Neural cell (in vitro differentiated cells): ENCODE measurements at regions not wholly inside any gene's neighbourhood (a gene's known extent, or its start where the extent isn't known, plus 50 kb on each side); places are given as distances from the start of the nearest gene placed in this dataset.

Experiments
- H2AFZ ChIP-seq: fragments of 200-600, 300-800 bp; sonication (generic), shearing (Covaris generic); 2 replicates; pipeline ENCODE4 v1.6.0; 2014; ENCODE audit warnings: low read depth, mild to moderate bottlenecking, antibody characterized with exemption, low read length, moderate library complexity
- H3F3A ChIP-seq: fragments of 200-600 bp; shearing (Covaris generic); 2 replicates; pipeline ENCODE4 v1.6.1; 2016; ENCODE audit warnings: mild to moderate bottlenecking, moderate library complexity, mixed read lengths, antibody characterized with exemption, low read length; ENCODE audit not compliant: insufficient read depth, poor library complexity, severe bottlenecking
- H3K27ac ChIP-seq: fragments of 200-600, 300-800 bp; sonication (generic), shearing (Covaris generic); 2 replicates; pipeline ENCODE4 v1.5.1; 2014; ENCODE audit warnings: mild to moderate bottlenecking, low read length, moderate library complexity
- H3K27me3 ChIP-seq: fragments of 300-800, 200-600 bp; sonication (generic), shearing (Covaris generic); 2 replicates; pipeline ENCODE4 v1.6.0; 2014; ENCODE audit warnings: mild to moderate bottlenecking, low read depth, low read length, moderate library complexity; ENCODE audit not compliant: insufficient read depth
- H3K36me3 ChIP-seq: fragments of 300-800, 200-600 bp; sonication (generic), shearing (Covaris generic); 2 replicates; pipeline ENCODE4 v1.5.1; 2014; ENCODE audit warnings: mild to moderate bottlenecking, antibody characterized with exemption, low read length, moderate library complexity; ENCODE audit not compliant: insufficient read depth
- H3K4me2 ChIP-seq: fragments of 300-800, 200-600 bp; sonication (generic), shearing (Covaris generic); 2 replicates; pipeline ENCODE4 v1.6.0; 2014; ENCODE audit warnings: mild to moderate bottlenecking, low read length
- H3K4me3 ChIP-seq: fragments of 300-800, 200-600 bp; sonication (generic), shearing (Covaris generic); 2 replicates; pipeline ENCODE4 v1.5.1; 2014; ENCODE audit warnings: mild to moderate bottlenecking, low read length, moderate library complexity
- H3K79me2 ChIP-seq: fragments of 200-600 bp; shearing (Covaris generic); replicated peaks from 2 replicates; pipeline ENCODE4 v1.6.0; 2014; ENCODE audit warnings: mild to moderate bottlenecking, low read length, moderate library complexity; ENCODE audit not compliant: insufficient read depth
- H3K9ac ChIP-seq: fragments of 300-800, 200-600 bp; sonication (generic), shearing (Covaris generic); 2 replicates; pipeline ENCODE4 v1.6.1; 2016; ENCODE audit warnings: mild to moderate bottlenecking, low read length, mixed read lengths
- H3K9me2 ChIP-seq: fragments of 200-600 bp; shearing (Covaris generic); 2 replicates; pipeline ENCODE4 v1.6.1; 2016; ENCODE audit warnings: mild to moderate bottlenecking, low read length, mixed read lengths; ENCODE audit not compliant: insufficient read depth
- H3K9me3 ChIP-seq: fragments of 200-600, 300-800 bp; sonication (generic), shearing (Covaris generic); 2 replicates; pipeline ENCODE4 v1.6.1; 2016; ENCODE audit warnings: mild to moderate bottlenecking, mixed run types, low read length, moderate library complexity, mixed read lengths
- H4K20me1 ChIP-seq: fragments of 200-600 bp; shearing (Covaris generic); 2 replicates; pipeline ENCODE4 v1.6.1; 2016; ENCODE audit warnings: mild to moderate bottlenecking, mixed run types; ENCODE audit not compliant: insufficient read depth
- CTCF ChIP-seq: fragments of 450-650 bp; IDR thresholded peaks from 2 replicates; pipeline ENCODE4 v1.5.1; 2014; ENCODE audit warnings: antibody characterized with exemption, mild to moderate bottlenecking, moderate library complexity; ENCODE audit not compliant: poor library complexity, severe bottlenecking
- EP300 ChIP-seq: fragments of 450-650 bp; conservative IDR thresholded peaks from 2 replicates; pipeline ENCODE4 v1.6.1; 2014; ENCODE audit warnings: antibody characterized with exemption, mild to moderate bottlenecking, moderate library complexity; ENCODE audit not compliant: poor library complexity, severe bottlenecking
- EZH2 ChIP-seq: fragments of 200-600, 300-800 bp; shearing (Covaris generic), sonication (generic); IDR thresholded peaks from 2 replicates; pipeline ENCODE4 v1.6.1; 2014; ENCODE audit warnings: antibody characterized with exemption, low read length, borderline replicate concordance, mild to moderate bottlenecking; ENCODE audit not compliant: insufficient read depth, poor library complexity, severe bottlenecking
- MXI1 ChIP-seq: fragments of 450-650 bp; conservative IDR thresholded peaks from 2 replicates; pipeline ENCODE4 v1.6.1; 2014; ENCODE audit warnings: antibody characterized with exemption, mild to moderate bottlenecking; ENCODE audit not compliant: poor library complexity, severe bottlenecking
- POLR2AphosphoS5 ChIP-seq: IDR thresholded peaks from 2 replicates; pipeline ENCODE4 v1.6.1; 2012
- RAD21 ChIP-seq: fragments of 450-650 bp; conservative IDR thresholded peaks from 2 replicates; pipeline ENCODE4 v1.6.1; 2014; ENCODE audit warnings: antibody characterized with exemption, mild to moderate bottlenecking, moderate library complexity
- SMC3 ChIP-seq: fragments of 450-650 bp; conservative IDR thresholded peaks from 2 replicates; pipeline ENCODE4 v1.6.1; 2014; ENCODE audit warnings: antibody characterized with exemption, mild to moderate bottlenecking, moderate library complexity; ENCODE audit not compliant: poor library complexity
- TAF1 ChIP-seq: IDR thresholded peaks from 2 replicates; pipeline ENCODE4 v1.6.1; 2012; ENCODE audit warnings: low read depth
- TF ChIP-seq, protein P1 (sequence below): IDR thresholded peaks from 2 replicates; pipeline ENCODE4 v1.6.1; 2012; ENCODE audit warnings: borderline replicate concordance

DNA sequence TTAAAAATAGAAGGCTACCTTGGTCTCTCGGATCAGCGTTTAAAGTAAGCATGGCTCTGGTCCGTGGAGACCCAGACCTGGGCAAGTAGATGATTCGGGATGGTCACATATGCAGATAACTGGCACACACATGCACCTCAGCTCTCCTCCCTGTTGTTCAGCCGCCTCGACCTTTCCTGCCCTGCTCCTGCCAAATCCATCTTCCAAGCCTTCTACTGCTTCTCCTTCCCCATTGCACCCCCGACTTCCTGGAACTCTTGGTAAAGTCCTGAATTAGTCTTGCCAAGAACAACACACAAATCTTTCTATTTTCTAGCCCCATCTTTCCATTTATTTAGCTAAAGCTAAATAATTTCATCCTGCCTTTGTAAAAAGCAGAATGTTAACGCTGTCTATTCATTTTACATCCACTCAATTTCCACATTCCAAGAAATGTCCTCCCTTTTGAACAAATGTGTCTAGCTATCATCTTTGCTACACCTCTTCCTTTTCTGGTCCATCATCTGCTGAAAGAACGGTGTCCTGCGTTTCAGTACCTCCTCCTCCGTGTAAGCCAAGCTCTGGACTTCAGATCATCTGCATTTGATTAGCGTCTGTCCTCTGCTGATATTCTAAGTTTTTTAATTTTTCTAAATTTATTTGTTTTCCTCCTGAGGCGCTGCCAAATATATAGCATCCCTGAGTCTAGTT is 92.5 kb downstream of the ZIC5 start:
- no peaks in the 10 kb centered on the region for H3K9me2 ChIP-seq
- H3K27ac ChIP-seq = no peak overlapping the region
- H4K20me1 ChIP-seq = no peaks in the 10 kb centered on the region
- TF ChIP-seq EZH2 (no peak), SMC3 (no peak), POLR2AphosphoS5 (no peak), MXI1 (no peak), EP300 (no peak), CTCF (no peak), TAF1 (no peak), RAD21 (no peak)
- TF ChIP-seq, protein P1, sequence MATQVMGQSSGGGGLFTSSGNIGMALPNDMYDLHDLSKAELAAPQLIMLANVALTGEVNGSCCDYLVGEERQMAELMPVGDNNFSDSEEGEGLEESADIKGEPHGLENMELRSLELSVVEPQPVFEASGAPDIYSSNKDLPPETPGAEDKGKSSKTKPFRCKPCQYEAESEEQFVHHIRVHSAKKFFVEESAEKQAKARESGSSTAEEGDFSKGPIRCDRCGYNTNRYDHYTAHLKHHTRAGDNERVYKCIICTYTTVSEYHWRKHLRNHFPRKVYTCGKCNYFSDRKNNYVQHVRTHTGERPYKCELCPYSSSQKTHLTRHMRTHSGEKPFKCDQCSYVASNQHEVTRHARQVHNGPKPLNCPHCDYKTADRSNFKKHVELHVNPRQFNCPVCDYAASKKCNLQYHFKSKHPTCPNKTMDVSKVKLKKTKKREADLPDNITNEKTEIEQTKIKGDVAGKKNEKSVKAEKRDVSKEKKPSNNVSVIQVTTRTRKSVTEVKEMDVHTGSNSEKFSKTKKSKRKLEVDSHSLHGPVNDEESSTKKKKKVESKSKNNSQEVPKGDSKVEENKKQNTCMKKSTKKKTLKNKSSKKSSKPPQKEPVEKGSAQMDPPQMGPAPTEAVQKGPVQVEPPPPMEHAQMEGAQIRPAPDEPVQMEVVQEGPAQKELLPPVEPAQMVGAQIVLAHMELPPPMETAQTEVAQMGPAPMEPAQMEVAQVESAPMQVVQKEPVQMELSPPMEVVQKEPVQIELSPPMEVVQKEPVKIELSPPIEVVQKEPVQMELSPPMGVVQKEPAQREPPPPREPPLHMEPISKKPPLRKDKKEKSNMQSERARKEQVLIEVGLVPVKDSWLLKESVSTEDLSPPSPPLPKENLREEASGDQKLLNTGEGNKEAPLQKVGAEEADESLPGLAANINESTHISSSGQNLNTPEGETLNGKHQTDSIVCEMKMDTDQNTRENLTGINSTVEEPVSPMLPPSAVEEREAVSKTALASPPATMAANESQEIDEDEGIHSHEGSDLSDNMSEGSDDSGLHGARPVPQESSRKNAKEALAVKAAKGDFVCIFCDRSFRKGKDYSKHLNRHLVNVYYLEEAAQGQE = no peak
- no peak overlapping the region for H3K4me3 ChIP-seq
- no peak overlapping the region for H3K9ac ChIP-seq
- H3K79me2 ChIP-seq = no peaks in the 10 kb centered on the region
- no peak overlapping the region for H2AFZ ChIP-seq
- H3F3A ChIP-seq = no peaks in the 10 kb centered on the region
- no peaks in the 10 kb centered on the region for H3K27me3 ChIP-seq
- no peaks in the 10 kb centered on the region for H3K36me3 ChIP-seq
- H3K9me3 ChIP-seq = no peaks in the 10 kb centered on the region
- H3K4me2 ChIP-seq = no peak overlapping the region

DNA sequence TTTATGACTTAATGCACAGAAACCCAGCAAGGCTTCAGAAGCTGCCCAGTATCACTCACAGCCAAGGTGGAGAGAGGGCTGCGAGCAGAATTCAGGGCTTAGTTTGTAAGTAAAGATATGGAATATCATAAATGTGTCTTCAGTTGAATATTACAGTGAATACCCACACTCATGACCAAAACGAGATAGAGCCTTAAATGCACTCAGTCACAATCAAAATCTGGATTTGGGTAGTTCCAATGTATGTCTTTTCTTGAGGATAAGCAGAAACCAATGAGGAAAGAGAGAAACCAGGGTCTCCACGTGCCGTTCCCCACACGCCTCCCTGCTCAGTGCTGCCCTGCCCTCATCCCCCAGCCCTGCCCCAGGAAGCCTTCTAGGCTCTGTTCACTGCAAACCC is 94.9 kb downstream of the ZIC5 start:
- Histone ChIP-seq H3K79me2 (no peaks in the 10 kb centered on the region), H3K27me3 (no peaks in the 10 kb centered on the region), H3K9ac (no peak overlapping the region), H3K4me2 (no peak overlapping the region), H4K20me1 (no peaks in the 10 kb centered on the region), H3K9me3 (no peaks in the 10 kb centered on the region), H3F3A (no peaks in the 10 kb centered on the region), H3K9me2 (no peaks in the 10 kb centered on the region), H2AFZ (no peak overlapping the region), H3K27ac (no peak overlapping the region), H3K36me3 (no peaks in the 10 kb centered on the region), H3K4me3 (no peak overlapping the region)
- TF ChIP-seq EP300 = no peak
- TF ChIP-seq MXI1 = no peak
- TF ChIP-seq TAF1 = no peak
- no peak for TF ChIP-seq CTCF
- TF ChIP-seq, protein P1 = no peak
- TF ChIP-seq SMC3 = no peak
- no peak for TF ChIP-seq RAD21
- TF ChIP-seq POLR2AphosphoS5 = no peak
- no peak for TF ChIP-seq EZH2
